ENCODE measurements at regions not wholly inside any gene's neighbourhood (a gene's known extent, or its start where the extent isn't known, plus 50 kb on each side); places are given as distances from the start of the nearest gene placed in this dataset.
"Not testable (repeated sequence)": the region's sequence is repeated elsewhere in the genome, so short reads cannot be mapped to it uniquely, and the experiment has no call there.

- DNase-seq (ENCODE audit: low read depth, low spot score), result no peak
Measured at GRCh38 chr6:16827627-16828026, 66.4 kb upstream of the ATXN1 start.

GRCh38 chr6:16825784-16826183, 64.5 kb upstream of the ATXN1 start:
- no peak for DNase-seq (ENCODE audit: low read depth, low spot score)

- DNase-seq (ENCODE audit: low read depth, low spot score), result no peak
Measured at GRCh38 chr6:16824845-16825685, 63.8 kb upstream of the ATXN1 start.

- DNase-seq (ENCODE audit: low read depth, low spot score), result no peak
Measured at GRCh38 chr6:16823718-16824352, 62.6 kb upstream of the ATXN1 start.

DNA sequence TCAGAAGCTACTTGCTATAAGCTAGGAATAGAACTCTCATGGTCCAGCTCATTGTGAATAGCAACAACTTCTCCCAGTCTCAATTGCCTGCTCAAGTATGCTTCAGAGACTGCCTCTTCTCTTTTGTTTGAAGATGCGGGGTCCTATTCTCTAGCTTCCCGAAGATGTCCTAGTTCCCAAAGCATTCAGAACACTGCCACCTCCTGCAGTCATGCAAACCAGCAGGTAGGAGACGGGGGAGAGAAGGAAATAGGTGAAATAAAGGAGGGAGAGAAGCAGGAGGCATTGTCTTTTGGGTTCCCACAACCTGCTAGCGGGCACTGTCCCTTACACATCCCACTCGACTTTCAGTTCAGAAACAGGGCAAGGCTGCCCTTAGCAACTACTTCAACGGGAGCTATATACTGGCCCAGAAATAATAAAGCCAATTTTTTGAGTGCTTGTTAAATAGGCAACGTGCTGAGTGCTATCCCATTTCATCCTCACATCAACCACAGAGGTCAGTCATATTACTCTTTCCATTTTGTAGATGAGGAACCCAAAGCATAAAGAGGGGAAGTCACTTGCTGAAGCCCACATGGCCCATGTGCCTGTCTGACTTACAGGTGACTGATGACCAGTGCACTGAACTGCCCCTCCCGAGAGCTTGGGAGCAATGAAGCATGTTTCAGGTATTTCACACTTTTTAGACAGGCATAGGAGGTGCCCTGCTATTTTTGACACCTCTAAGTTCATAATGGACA, 61.9 kb upstream of the ATXN1 start:
- DNase-seq (ENCODE audit: low read depth, low spot score), result no peak

- DNase-seq (ENCODE audit: low read depth, low spot score), result no peak
Measured at GRCh38 chr6:16822529-16822928, 61.3 kb upstream of the ATXN1 start.

DNA sequence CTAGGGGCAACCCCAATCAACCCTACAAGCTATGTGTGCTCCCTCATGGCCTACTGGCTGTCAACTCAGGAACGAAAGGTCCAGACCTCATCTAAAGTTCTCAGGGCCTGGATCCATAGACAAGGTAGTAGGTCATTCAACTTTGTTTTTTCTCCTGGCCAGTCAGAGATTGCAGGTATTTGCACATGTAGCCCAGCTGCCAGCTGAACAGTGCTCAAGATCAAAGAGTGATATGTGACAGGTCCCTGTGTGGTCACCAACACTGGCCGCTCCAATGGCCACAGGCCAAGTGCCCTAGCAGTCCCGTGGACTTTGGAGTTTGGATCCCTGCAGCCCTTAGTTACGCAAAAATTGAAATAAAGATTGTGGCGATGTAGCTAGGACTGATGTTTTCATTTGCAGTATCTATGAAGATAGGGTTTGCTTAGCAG, 60.6 kb upstream of the ATXN1 start:
- DNase-seq (ENCODE audit: low read depth, low spot score), result no peak

DNA sequence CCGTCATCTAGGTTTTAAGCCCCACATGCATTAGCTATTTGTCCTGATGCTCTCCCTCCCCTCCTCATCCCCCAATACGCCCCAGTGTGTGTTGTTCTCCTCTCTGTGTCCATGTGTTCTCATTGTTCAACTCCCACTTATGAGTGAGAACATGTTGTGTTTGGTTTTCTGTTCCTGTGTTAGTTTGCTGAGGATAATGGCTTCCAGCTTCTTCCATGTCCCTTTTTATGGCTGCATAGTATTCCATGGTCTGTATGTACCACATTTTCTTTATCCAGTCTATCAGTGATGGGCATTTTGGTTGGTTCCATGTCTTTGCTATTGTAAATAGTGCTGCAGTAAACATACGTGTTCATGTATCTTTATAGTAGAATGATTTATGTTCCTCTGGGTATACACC, 59.0 kb upstream of the ATXN1 start:
- not testable (repeated sequence) for DNase-seq (ENCODE audit: low read depth, low spot score)

DNA sequence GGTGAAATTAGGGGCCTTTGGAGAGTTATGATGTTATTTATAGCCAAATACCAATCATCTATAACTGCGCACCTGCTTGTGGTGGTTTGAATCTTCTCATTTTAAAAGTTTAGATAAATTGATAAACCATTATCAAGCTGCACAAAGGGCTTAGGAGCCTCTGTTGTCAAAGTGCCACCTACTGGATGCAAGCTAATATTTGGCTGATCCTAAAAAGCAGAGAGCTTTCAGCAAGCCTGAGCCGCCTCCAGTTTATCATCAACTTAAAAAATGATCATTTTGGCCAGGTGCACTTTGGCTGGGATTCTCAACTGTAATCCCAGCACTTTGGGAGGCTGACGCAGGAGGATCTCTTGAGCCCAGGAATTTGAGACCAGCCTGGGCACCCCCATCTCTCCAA, 58.5 kb upstream of the ATXN1 start:
- peak; percentile 26 for DNase-seq (ENCODE audit: low read depth, low spot score)

- DNase-seq (ENCODE audit: low read depth, low spot score), result no peak
Measured at GRCh38 chr6:16818992-16819626, 57.8 kb upstream of the ATXN1 start.

DNA sequence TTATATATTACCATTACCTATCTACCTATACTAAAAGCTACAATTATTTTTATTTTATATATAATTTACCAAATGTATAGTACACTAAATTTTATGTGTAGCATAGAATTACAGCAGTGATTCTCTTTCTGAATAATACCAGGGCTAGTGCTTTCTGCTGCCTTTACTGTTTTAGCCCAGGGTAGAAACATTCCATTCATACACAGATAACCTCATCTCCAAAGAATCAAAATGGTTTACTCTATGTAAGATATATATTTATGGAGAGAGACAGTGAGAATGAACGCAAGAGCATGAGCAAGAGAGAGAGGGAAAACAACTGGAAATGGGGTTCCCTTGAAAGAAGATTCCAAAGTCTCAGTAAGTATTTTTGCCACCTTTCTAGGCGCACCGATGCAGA, 56.3 kb upstream of the ATXN1 start:
- DNase-seq (ENCODE audit: low read depth, low spot score), result no peak

DNA sequence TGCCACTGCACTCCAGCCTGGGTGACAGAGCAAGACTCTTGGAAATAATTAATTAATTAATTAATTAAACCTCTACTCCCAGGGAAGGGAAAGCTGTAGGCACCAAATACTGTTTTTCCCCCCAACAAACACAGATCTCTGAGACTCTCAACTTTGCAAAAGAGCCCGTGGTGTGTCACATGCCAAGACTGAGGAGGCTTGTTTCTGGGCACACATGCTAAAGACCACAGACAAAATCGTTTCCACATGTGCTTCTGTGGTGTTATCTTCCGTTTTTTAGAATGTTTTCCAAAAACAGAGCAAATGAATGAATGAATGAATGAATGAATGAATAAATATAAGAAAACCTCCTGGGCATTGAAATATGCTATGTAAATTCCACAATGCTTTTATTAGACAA, 55.6 kb upstream of the ATXN1 start:
- DNase-seq (ENCODE audit: low read depth, low spot score), result no peak

GRCh38 chr6:16812993-16813392, 51.7 kb upstream of the ATXN1 start:
- DNase-seq (ENCODE audit: low read depth, low spot score), result no peak

GRCh38 chr6:16811277-16811979, 50.2 kb upstream of the ATXN1 start:
- DNase-seq (ENCODE audit: low read depth, low spot score), result no peak
